ENCODE measurements at regions not wholly inside any gene's neighbourhood (a gene's known extent, or its start where the extent isn't known, plus 50 kb on each side); places are given as distances from the start of the nearest gene placed in this dataset.

- intact Hi-C loops (cut with DNase I) = no loop called here
- H3K27me3 ChIP-seq = no peaks in the 10 kb centered on the region
- H3K4me1 ChIP-seq = no peaks in the 10 kb centered on the region
- H3K9me3 ChIP-seq = no peaks in the 10 kb centered on the region
- no peak for ATAC-seq
- no peak overlapping the region for H3K27ac ChIP-seq
- H3K4me3 ChIP-seq = no peak overlapping the region
- no peak for DNase-seq
- H3K36me3 ChIP-seq = no peaks in the 10 kb centered on the region
- no peak for TF ChIP-seq CTCF (IDR thresholded peaks at IDR 0.05)
These were observed 84.4 kb upstream of the PPFIA2 start for GRCh38 chr12:81843599-81843998.

- TF ChIP-seq CTCF (IDR thresholded peaks at IDR 0.05) = no peak
- Histone ChIP-seq H3K27me3 (no peaks in the 10 kb centered on the region), H3K4me1 (no peaks in the 10 kb centered on the region), H3K27ac (no peak overlapping the region), H3K4me3 (no peak overlapping the region), H3K36me3 (no peaks in the 10 kb centered on the region), H3K9me3 (no peaks in the 10 kb centered on the region)
- intact Hi-C loops (cut with DNase I) = no loop called here
- ATAC-seq = no peak
- no peak for DNase-seq
These were observed 76.6 kb upstream of the PPFIA2 start for GRCh38 chr12:81835783-81836182.

- TF ChIP-seq CTCF (IDR thresholded peaks at IDR 0.05) = no peak
- no peaks in the 10 kb centered on the region for H3K9me3 ChIP-seq
- H3K27me3 ChIP-seq = no peaks in the 10 kb centered on the region
- H3K27ac ChIP-seq = no peak overlapping the region
- H3K4me1 ChIP-seq = no peaks in the 10 kb centered on the region
- no peak overlapping the region for H3K4me3 ChIP-seq
- ATAC-seq = no peak
- intact Hi-C loops (cut with DNase I) = no loop called here
- no peaks in the 10 kb centered on the region for H3K36me3 ChIP-seq
- DNase-seq = no peak
These were observed 61.0 kb upstream of the PPFIA2 start for GRCh38 chr12:81819991-81820633.

- Histone ChIP-seq H3K9me3 (no peaks in the 10 kb centered on the region), H3K27me3 (no peaks in the 10 kb centered on the region), H3K36me3 (no peaks in the 10 kb centered on the region), H3K4me1 (no peaks in the 10 kb centered on the region), H3K27ac (no peak overlapping the region), H3K4me3 (no peak overlapping the region)
- DNase-seq (no peak), ATAC-seq (no peak)
- no peak for TF ChIP-seq CTCF (IDR thresholded peaks at IDR 0.05)
- intact Hi-C loops (cut with DNase I) = no loop called here
These were observed 56.5 kb upstream of the PPFIA2 start for GRCh38 chr12:81815611-81816010.

GRCh38 chr12:81811778-81812125, 52.6 kb upstream of the PPFIA2 start:
- H3K4me1 ChIP-seq = no peaks in the 10 kb centered on the region
- intact Hi-C loops (cut with DNase I) = no loop called here
- no peaks in the 10 kb centered on the region for H3K9me3 ChIP-seq
- no peaks in the 10 kb centered on the region for H3K36me3 ChIP-seq
- no peak overlapping the region for H3K4me3 ChIP-seq
- no peak overlapping the region for H3K27ac ChIP-seq
- no peak for DNase-seq
- H3K27me3 ChIP-seq = no peaks in the 10 kb centered on the region
- TF ChIP-seq CTCF (IDR thresholded peaks at IDR 0.05) = no peak
- peak; percentile 33 for ATAC-seq

Data from upper lobe of right lung (tissue), 1 donor.